SK-N-SH (cell line): ENCODE measurements at regions not wholly inside any gene's neighbourhood (a gene's known extent, or its start where the extent isn't known, plus 50 kb on each side); places are given as distances from the start of the nearest gene placed in this dataset.

Experiments
- CTCF ChIA-PET: fragments of 300-600, 350-600 bp; formaldehyde crosslinking; extraction: SDS; loops from one replicate; lab custom pipeline; 2021; lab: Yijun Ruan, JAX
- POLR2A ChIA-PET: fragments of 350-600 bp; sonication (Branson Sonifier 250); formaldehyde crosslinking; extraction: SDS; loops from one replicate; lab custom pipeline; 2020; ENCODE audit warnings: antibody characterized with exemption, inconsistent platforms; lab: Yijun Ruan, JAX
- DNase-seq: peaks from one replicate; pipeline ENCODE4 v3.0.0; 2012
- H2AFZ ChIP-seq: fragments of 200-600 bp; sonication (generic); 2 replicates; pipeline ENCODE4 v1.8.1; 2016; ENCODE audit warnings: antibody characterized with exemption, mild to moderate bottlenecking, low read depth
- H3F3A ChIP-seq: fragments of 200-600 bp; sonication (generic); replicated peaks from 2 replicates; pipeline ENCODE3; 2016; ENCODE audit warnings: antibody characterized with exemption, mild to moderate bottlenecking; ENCODE audit not compliant: insufficient read depth
- H3K27ac ChIP-seq, 2 experiments: fragments of 200-500 bp in 1 of 2; fragments of 200-600 bp in 1 of 2; sonication (Bioruptor generic) in 1 of 2; sonication (generic), shearing (Covaris generic) in 1 of 2; 2 replicates each; pipeline versions ENCODE4 v1.5.1 to v1.6.1; 2014 to 2016; ENCODE audit warnings: low read depth in 2 of 2, inconsistent platforms in 1 of 2, low read length in 1 of 2, mild to moderate bottlenecking in 1 of 2, mixed read lengths in 1 of 2
- H3K27me3 ChIP-seq: fragments of 200-600 bp; sonication (generic), shearing (Covaris generic); 2 replicates; pipeline ENCODE4 v1.6.1; 2016; ENCODE audit warnings: mixed run types; ENCODE audit not compliant: insufficient read depth
- H3K36me3 ChIP-seq, 2 experiments: fragments of 200-500 bp in 1 of 2; fragments of 200-600 bp in 1 of 2; sonication (Bioruptor generic) in 1 of 2; sonication (generic) in 1 of 2; replicated peaks in 1 of 2; 2 replicates each; pipeline versions ENCODE3 to v1.5.1; 2014 to 2016; ENCODE audit warnings: low read length in 1 of 2, mild to moderate bottlenecking in 1 of 2; ENCODE audit not compliant: insufficient read depth in 2 of 2, control insufficient read depth in 1 of 2
- H3K4me1 ChIP-seq, 2 experiments: fragments of 200-500 bp in 1 of 2; fragments of 200-600 bp in 1 of 2; sonication (Bioruptor generic) in 1 of 2; sonication (generic), shearing (Covaris generic) in 1 of 2; 2 replicates each; pipeline versions ENCODE4 v1.5.1 to v1.6.1; 2014 to 2016; ENCODE audit warnings: low read depth in 1 of 2, low read length in 1 of 2, mixed run types in 1 of 2; ENCODE audit not compliant: insufficient read depth in 2 of 2, control insufficient read depth in 1 of 2
- H3K4me2 ChIP-seq: fragments of 200-600 bp; sonication (generic), shearing (Covaris generic); 2 replicates; pipeline ENCODE4 v1.6.1; 2017; ENCODE audit warnings: mixed run types
- H3K4me3 ChIP-seq, 2 experiments: fragments of 200-500 bp in 1 of 2; fragments of 200-600 bp in 1 of 2; sonication (Bioruptor generic) in 1 of 2; sonication (generic), shearing (Covaris generic) in 1 of 2; 2 replicates each; pipeline versions ENCODE4 v1.5.1 to v1.8.1; 2014 to 2016; ENCODE audit warnings: low read depth in 2 of 2, inconsistent platforms in 1 of 2, low read length in 1 of 2, mild to moderate bottlenecking in 1 of 2, mixed read lengths in 1 of 2, moderate library complexity in 1 of 2
- H3K79me2 ChIP-seq: fragments of 200-600 bp; sonication (generic); 2 replicates; pipeline ENCODE4 v1.8.1; 2017; ENCODE audit warnings: mild to moderate bottlenecking; ENCODE audit not compliant: insufficient read depth
- H3K9ac ChIP-seq: fragments of 200-600 bp; sonication (generic); 2 replicates; pipeline ENCODE4 v1.6.1; 2017; ENCODE audit warnings: mixed run types
- H3K9me2 ChIP-seq: fragments of 200-600 bp; sonication (generic); 2 replicates; pipeline ENCODE4 v1.6.1; 2017; ENCODE audit warnings: mixed run types
- H3K9me3 ChIP-seq: fragments of 200-600 bp; sonication (generic); 2 replicates; pipeline ENCODE4 v1.6.1; 2017; ENCODE audit warnings: mixed run types, mild to moderate bottlenecking, moderate library complexity
- H4K20me1 ChIP-seq: fragments of 200-600 bp; sonication (generic); 2 replicates; pipeline ENCODE4 v1.6.1; 2017; ENCODE audit warnings: mild to moderate bottlenecking, mixed run types; ENCODE audit not compliant: insufficient read depth
- EP300 ChIP-seq, 2 experiments: IDR thresholded peaks; 2 replicates each; pipeline versions ENCODE4 v1.4.0 to v1.6.1; 2012; ENCODE audit warnings: borderline replicate concordance in 1 of 2, low read depth in 1 of 2, low read length in 1 of 2
- EZH2phosphoT487 ChIP-seq: fragments of 200-600 bp; sonication (generic); IDR thresholded peaks from 2 replicates; pipeline ENCODE4 v1.6.1; 2017; ENCODE audit warnings: low read depth, mixed run types, mild to moderate bottlenecking, antibody characterized with exemption, moderate library complexity, borderline replicate concordance
- FOXJ3 ChIP-seq: sonication (generic); formaldehyde crosslinking; IDR thresholded peaks from 2 replicates; pipeline ENCODE4 v1.5.1; 2020; ENCODE audit warnings: mild to moderate bottlenecking, missing genetic modification reagents
- GABPA ChIP-seq: IDR thresholded peaks from 2 replicates; pipeline ENCODE4 v1.4.0; 2012; ENCODE audit warnings: low read depth, mild to moderate bottlenecking
- IRF3 ChIP-seq: fragments of 150-350 bp; IDR thresholded peaks from 2 replicates; pipeline ENCODE4 v1.6.1; 2016; ENCODE audit warnings: mild to moderate bottlenecking, low read depth, low read length
- MAX ChIP-seq: IDR thresholded peaks from 2 replicates; pipeline ENCODE4 v1.4.0; 2012; ENCODE audit warnings: low read depth
- MEF2A ChIP-seq: IDR thresholded peaks from 2 replicates; pipeline ENCODE4 v1.4.0; 2012; ENCODE audit warnings: low read depth, borderline replicate concordance
- NFIC ChIP-seq: IDR thresholded peaks from 2 replicates; pipeline ENCODE4 v1.4.0; 2012; ENCODE audit warnings: borderline replicate concordance
- NRF1 ChIP-seq: IDR thresholded peaks from 2 replicates; pipeline ENCODE4 v1.6.1; 2012; ENCODE audit warnings: low read depth, mild to moderate bottlenecking, low read length
- PBX3 ChIP-seq: IDR thresholded peaks from 2 replicates; pipeline ENCODE4; 2012
- RAD21 ChIP-seq: IDR thresholded peaks from 2 replicates; pipeline ENCODE4 v1.6.1; 2012; ENCODE audit warnings: mild to moderate bottlenecking, low read length
- REST ChIP-seq: IDR thresholded peaks from 2 replicates; pipeline ENCODE4 v1.6.1; 2012; ENCODE audit warnings: mild to moderate bottlenecking, low read depth, low read length, moderate library complexity
- RXRA ChIP-seq: IDR thresholded peaks from 2 replicates; pipeline ENCODE4 v1.4.0; 2012; ENCODE audit warnings: low read depth, mild to moderate bottlenecking, borderline replicate concordance
- SMC3 ChIP-seq: IDR thresholded peaks from 2 replicates; pipeline ENCODE4 v1.6.1; 2012; ENCODE audit warnings: low read depth, low read length, improper control_type of control experiment
- TAF1 ChIP-seq: IDR thresholded peaks from 2 replicates; pipeline ENCODE4 v1.6.1; 2012; ENCODE audit warnings: low read depth, mild to moderate bottlenecking, low read length, moderate library complexity, borderline replicate concordance
- TCF12 ChIP-seq: IDR thresholded peaks from 2 replicates; pipeline ENCODE4 v1.4.0; 2012
- ZBTB33 ChIP-seq: IDR thresholded peaks from 2 replicates; pipeline ENCODE4 v1.4.0; 2012; ENCODE audit warnings: low read depth, borderline replicate concordance
- WGBS: methylation state at CpG from one replicate; pipeline ENCODE4 v1.1.6; 2017; ENCODE audit warnings: low lambda C conversion rate; 5-methylcytosine and 5-hydroxymethylcytosine counted together

GRCh38 chr11:72493426-72494108 lies 59.2 kb upstream of the CLPB start (continued):
- TF ChIP-seq PBX3, result no peak

- no peak for DNase-seq
Observed at GRCh38 chr11:72491001-72491400, 56.7 kb upstream of the CLPB start.

More at GRCh38 chr11:72491001-72491400, 56.7 kb upstream of the CLPB start:
- Histone ChIP-seq H3K27ac (no peak overlapping the region), H3F3A (no peaks in the 10 kb centered on the region), H2AFZ (no peak overlapping the region), H3K4me3 (no peak overlapping the region), H3K9me3 (no peaks in the 10 kb centered on the region), H3K79me2 (no peaks in the 10 kb centered on the region), H3K4me2 (no peak overlapping the region), H3K9ac (no peak overlapping the region), H3K4me1 (no peaks in the 10 kb centered on the region; a peak in 1 of 4 replicates), H3K9me2 (no peaks in the 10 kb centered on the region), H3K27me3 (no peaks in the 10 kb centered on the region; the same call in 1 of the 2 replicates), H3K36me3 (no peaks in the 10 kb centered on the region), H4K20me1 (no peaks in the 10 kb centered on the region)
- TF ChIP-seq RAD21 (no peak), EP300 (IDR thresholded peaks at IDR 0.05; ENCODE audit: borderline replicate concordance in 1 of 2, low read depth in 1 of 2, low read length in 1 of 2) (no peak), FOXJ3 (no peak), NFIC (no peak), GABPA (no peak), SMC3 (no peak), TAF1 (no peak), RXRA (no peak), ZBTB33 (no peak), MEF2A (no peak), IRF3 (no peak), MAX (no peak), TCF12 (no peak), REST (no peak), NRF1 (no peak), EZH2phosphoT487 (no peak), PBX3 (no peak)
- CTCF ChIA-PET, result interaction anchor here (3.4 to 5.0 kb wide), 2 partner anchors 20 to 83 kb away, joined by 14 to 16 read pairs; no protein-coding TSS in a partner anchor
- WGBS, result 74% methylated on average over 2 of the region's 2 CpGs
- POLR2A ChIA-PET, result no interaction called here
